ENCODE measurements at regions not wholly inside any gene's neighbourhood (a gene's known extent, or its start where the extent isn't known, plus 50 kb on each side); places are given as distances from the start of the nearest gene placed in this dataset.

GRCh38 chr6:14702678-14703077, 543.2 kb upstream of the JARID2 start:
- TF ChIP-seq CTCF (IDR thresholded peaks at IDR 0.05) (no peak), EP300 (IDR thresholded peaks at IDR 0.05; ENCODE audit: low read depth) (no peak)
